ENCODE measurements at regions not wholly inside any gene's neighbourhood (a gene's known extent, or its start where the extent isn't known, plus 50 kb on each side); places are given as distances from the start of the nearest gene placed in this dataset.
"Not testable (repeated sequence)": the region's sequence is repeated elsewhere in the genome, so short reads cannot be mapped to it uniquely, and the experiment has no call there.

DNA sequence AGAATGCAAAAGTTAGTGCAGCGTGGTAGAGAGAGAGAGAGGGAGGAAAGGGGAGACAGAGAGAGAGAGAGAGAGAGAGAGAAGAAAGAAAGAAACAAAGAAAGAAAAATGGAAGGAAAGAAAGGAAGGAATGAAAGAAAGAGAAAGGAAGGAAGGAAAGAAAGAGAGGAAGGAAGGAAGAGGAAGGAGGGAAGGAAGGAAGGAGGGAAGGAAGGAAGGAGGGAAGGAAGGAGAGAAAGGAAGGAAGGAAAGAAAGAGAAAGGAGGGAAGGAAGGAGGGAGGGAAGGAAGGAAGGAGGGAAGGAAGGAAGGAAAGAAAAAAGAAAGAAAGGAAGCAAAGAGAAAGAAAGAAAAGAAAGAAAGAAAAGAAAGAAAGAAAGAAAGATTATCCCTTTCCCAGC is 209.8 kb upstream of the MYO3A start:
- DNase-seq = no peak

DNA sequence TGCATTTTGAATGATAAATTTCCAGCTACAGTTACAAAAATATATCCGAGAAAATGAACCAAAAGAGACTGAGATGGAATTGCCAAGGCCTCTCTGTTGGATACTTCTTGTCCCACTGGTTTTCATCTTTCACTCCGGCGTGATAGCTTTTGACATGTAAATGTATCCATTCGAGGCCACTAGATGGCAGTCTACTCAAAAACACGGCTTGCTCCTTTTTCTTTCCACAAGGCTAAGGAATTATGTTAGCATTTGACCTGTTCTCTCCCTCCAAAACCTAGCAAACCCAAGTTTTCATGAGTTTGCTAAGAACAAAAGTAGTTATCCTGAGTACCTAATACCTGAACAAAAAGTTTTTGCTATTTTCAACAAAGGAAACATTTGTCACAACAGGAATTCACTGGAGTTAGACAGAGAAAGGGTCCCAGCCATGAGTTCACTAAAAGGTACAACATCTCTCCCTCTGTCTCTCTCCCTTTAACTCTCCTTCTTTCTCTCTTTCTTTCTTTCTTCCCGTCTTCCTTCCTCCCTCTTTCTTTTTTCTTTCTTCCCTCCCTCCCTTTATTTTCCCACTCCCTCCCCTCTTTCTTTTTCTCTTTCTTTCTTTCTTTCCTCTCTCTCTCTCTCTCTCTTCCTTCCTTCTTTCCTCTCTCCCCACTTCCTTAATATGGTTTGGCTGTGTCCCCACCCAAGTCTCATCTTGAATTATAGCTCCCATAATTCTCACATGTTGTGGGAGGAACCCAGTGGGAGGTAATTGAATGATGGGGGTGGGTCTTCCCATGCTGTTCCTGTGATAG is 207.9 kb upstream of the MYO3A start:
- DNase-seq = peak; percentile 67

DNA sequence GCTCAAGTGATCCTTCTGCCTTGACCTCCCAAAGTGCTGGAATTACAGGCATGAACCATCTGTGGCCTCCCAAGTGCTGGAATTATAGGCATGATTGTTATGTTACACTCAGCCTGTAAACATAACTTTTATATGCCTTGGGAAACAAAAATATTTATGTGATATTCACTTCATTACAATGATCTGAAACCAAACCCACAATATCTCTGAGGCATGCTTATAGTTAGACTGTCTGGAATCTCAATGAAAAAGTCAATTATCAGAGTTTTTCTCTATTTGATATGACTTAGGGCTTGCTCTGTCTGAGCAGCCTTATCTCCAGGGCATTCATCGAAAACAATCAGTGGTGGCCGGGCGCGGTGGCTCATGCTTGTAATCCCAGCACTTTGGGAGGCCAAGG is 195.3 kb upstream of the MYO3A start:
- DNase-seq = no peak

DNA sequence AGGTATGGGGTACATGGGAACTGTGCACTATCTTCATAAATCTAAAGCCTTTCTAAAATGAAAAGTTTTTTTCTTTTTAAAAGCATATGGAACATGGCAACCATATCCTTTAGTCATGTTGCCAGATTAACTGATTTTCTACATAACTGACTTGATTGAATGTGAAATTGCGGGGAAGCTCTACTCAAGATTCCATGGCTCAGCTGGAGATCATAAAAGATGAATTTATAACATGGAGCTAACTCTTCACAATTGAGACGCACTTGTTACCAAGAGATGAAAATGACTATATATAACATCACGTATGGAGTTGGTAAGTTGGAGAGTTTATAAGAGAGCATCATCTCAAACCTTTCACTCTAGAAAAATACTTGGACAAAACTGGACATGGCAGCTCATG is 190.2 kb upstream of the MYO3A start:
- no peak for DNase-seq

- DNase-seq = no peak
These were observed 189.5 kb upstream of the MYO3A start for GRCh38 chr10:25744574-25744973.

- no peak for DNase-seq
These were observed 188.1 kb upstream of the MYO3A start for GRCh38 chr10:25745976-25746375.

DNA sequence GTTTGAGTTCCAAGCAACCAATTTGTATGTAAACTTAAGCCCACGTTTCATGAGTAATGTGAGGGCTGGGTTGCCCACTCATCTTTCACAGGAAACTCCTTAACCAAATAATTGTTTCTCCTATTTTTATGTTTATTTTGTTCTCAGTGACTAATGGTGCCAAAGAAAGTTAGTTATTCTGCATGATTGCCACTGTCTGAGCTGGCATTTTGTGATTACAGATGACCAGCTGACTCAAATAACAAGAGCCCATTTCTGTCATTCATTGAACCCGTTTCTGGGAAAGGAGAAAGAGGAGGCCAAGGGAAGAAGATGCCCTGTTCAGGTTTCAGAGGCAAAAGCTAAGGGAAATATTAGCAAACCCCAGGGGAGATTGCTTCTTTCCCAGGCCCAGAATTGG is 186.9 kb upstream of the MYO3A start:
- no peak for DNase-seq

DNA sequence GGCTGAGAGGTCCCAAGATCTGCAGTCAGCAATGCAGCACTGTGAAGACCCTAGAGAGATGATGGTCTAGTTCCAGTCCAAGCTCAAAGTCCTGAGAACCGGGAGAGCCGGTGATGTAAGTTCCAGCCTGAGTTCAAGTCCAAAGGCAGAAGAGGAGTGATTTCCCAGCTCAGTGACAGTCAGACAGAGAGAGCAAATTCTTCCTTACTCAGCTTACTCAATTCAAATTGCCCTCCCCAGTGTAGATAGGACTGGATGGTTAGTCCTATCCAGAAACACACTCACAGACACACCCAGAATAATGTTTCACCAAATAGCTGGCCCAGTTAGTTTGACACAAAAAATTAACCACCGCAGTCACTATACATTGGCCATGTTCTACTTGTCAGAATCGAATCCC is 185.5 kb upstream of the MYO3A start:
- no peak for DNase-seq

DNA sequence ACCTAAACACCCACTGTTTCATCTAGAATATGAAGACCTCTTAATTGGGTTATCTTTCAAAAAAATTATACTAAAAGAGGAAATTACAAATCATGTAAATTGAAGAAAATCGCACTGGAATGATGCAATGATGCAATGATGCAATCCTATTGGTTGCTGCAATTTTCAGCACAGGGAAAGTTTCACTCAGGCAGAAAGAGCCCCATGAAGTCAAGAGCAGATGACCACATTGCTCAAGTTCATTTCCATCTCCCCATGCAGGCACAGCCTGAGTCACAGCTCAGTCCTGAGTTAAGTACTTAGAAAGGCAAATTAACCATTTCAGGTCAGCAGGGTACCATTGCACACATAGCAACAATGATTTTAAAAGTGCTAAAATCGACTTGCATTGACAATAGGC is 180.3 kb upstream of the MYO3A start:
- DNase-seq = no peak

DNA sequence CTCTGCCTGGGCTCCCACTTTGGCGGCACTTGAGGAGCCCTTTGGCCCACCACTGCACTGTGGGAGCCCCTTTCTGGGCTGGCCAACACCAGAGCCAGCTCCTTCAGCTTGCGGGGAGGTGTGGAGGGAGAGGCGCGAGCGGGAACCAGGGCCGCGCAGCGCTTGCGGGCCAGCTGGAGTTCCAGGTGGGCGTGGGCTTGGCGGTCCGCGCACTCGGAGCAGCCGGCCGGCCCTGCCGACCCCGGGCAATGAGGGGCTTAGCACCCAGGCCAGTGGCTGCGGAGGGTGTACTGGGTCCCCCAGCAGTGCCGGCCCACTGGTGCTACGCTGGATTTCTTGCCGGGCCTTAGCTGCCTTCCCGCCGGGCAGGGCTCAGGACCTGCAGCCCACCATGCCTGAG is 178.2 kb upstream of the MYO3A start:
- not testable (repeated sequence) for DNase-seq

- no peak for DNase-seq
These were observed 177.2 kb upstream of the MYO3A start for GRCh38 chr10:25756784-25757183.

- DNase-seq = peak; percentile 71
These were observed 176.0 kb upstream of the MYO3A start for GRCh38 chr10:25758041-25758457.

DNA sequence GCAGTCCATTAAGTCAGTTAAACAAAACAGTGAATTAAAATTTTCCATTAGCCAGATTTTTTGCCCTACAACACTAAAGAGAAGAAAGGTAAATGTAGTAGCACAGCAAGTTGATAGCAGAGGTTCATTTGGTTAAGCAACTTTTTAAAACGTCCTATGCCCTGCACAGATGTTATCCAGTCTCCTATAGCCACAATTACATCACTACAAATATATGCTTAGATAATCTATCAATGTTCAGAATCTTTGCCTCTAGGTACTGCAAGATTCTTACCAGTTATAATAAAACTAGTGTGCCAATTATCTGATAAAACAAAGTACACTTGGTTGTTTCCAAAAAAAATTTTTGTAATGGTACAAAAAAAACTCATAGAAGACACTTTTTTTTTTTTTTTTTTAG is 175.5 kb upstream of the MYO3A start:
- no peak for DNase-seq

- DNase-seq = no peak
These were observed 172.1 kb upstream of the MYO3A start for GRCh38 chr10:25761937-25762336.

DNA sequence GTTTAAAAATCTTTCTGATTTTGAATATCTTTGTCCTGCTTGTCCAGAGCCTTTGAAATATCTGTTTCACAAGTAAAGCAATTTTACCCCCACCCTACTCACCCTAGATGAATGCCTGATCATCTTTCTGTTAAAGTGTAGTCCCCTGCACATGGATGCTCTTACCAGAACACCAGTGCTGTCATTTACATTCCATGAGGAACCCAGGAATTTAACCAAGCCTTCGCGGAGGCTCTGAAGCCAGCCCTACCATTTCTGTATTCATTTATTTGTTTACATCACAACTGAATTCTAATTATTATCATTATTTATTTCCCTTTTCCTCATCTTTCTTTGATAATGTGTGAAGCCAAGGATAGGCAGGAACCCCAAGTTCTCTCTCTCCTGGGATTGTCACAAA is 167.8 kb upstream of the MYO3A start:
- no peak for DNase-seq

GRCh38 chr10:25766687-25767221 is 167.3 kb upstream of the MYO3A start:
- no peak for DNase-seq

DNA sequence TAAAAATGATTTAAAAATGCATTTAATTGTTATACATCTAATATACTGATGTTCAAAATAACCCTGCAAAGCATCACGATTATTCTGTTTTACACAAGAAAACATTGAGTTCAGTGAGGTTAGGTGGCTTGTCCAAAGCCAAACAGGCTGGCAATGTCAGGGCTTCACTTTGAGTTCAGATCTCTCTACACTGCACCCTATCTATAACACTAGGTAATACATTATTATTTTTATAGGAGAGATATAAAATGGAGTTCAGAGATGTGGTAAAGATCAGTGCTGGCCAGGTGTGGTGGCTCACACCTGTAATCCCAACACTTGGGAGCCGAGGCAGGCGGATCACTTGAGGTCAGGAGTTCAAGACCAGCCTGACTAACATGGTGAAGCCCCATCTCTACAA is 165.9 kb upstream of the MYO3A start:
- no peak for DNase-seq

DNA sequence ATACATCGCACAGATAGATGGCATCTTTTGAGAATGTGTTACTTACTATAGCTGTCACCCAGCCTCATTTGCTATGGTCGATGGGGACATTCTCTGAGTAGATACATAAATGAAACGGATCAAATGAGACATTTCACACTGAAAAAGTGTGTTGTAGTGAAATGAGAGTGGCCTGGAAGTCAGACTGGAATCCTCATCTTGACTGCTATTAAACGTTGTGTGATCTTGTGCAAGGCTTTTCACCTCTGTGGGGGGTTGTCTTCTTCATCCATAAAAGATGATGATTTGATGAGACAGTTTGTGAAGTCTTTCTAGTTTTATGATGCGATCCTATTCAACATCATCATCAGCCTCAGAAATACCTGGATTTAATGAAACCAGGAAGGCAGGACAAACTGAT is 155.4 kb upstream of the MYO3A start:
- DNase-seq = no peak

DNA sequence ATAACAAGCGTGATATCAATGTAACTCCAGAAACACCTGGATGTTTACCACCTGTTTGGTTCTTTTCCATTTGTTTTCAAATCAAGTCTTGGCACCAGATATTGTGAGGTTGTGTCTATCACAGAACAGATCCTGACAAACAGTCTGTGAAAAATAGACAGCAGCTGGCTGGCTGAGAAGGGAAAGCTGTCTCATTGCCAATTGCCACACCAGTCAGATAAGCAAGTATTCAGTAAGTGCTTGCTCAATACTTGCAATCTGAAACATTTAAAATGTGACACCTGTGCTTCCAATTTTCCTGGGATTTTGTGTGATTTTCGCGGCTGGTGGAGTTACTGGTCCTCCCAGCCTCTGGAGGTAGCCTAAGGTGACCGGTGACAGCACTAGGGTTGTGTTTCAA is 147.9 kb upstream of the MYO3A start:
- DNase-seq = peak; percentile 4

DNA sequence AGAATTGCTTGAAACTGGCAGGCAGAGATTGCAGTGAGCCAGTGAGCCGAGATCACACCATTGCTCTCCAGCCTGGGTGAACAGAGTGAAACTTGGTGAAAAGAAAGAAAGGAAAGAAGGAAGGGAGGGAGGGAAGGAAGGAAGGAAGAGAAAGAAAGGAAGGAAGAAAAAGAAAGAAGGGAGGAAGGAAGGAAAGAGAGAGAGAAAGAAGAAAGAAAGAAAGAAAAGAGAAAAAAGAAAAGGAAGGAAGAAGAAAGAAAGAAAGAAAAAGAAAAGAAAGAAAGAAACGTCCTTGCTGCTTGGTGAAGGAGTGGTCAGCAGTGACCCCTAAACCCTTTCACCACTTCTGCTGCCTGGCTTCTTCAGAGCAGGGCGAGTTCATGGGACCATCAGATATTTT is 147.1 kb upstream of the MYO3A start:
- no peak for DNase-seq

GRCh38 chr10:25797888-25798429 is 136.1 kb upstream of the MYO3A start:
- DNase-seq = no peak

GRCh38 chr10:25804505-25804904 is 129.5 kb upstream of the MYO3A start:
- DNase-seq = no peak

DNA sequence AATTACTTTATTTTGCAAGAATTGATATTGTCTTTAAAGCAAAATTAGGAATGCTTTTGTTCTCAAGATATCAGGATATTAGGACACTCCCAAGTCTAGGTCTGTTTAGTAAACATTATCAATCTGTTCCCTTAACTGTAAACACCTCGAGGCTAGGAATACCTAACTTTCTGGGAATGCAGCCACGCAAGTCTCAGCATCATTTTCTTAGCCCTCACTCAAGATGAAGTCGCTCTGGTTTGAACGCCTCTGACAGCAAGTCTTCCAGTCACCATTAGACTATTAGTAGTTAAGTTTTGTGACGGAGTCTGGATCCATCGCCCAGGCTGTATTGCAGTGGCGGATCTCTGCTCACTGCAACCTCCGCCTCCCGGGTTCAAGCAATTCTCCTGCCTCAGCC is 128.0 kb upstream of the MYO3A start:
- no peak for DNase-seq

- DNase-seq = no peak
These were observed 125.7 kb upstream of the MYO3A start for GRCh38 chr10:25808372-25808771.
